ENCODE measurements at regions not wholly inside any gene's neighbourhood (a gene's known extent, or its start where the extent isn't known, plus 50 kb on each side); places are given as distances from the start of the nearest gene placed in this dataset.

DNA sequence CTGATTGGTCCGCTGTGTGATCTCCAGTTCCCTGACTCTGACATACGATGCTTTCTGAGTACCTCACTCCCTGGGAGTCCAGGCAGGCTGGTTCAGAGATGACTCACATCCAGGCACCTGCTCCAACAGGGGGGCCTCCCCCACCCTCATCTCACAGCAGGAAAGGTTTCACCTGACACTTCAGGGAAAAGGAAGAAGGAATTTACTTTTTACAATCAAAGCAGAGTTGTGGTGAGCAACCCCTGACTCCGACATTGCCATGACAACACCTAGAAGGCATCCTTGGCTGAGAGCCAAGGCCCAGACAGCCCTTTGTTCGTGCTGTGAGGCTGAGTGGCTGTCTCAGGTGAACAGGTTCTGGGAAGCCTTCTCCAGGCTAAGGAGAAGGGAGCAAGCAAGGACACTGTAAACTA lies 164.6 kb upstream of the GJB5 start:
- no peak overlapping the region for H3K27ac ChIP-seq
- H3K4me3 ChIP-seq, result no peak overlapping the region
- TF ChIP-seq Cebpa-rat (IDR thresholded peaks at IDR 0.05), result no peak
- H3K4me2 ChIP-seq, result no peak overlapping the region
- no peaks in the 10 kb centered on the region for H3K9me3 ChIP-seq (replicated peaks in 1 of 11)
- no peak overlapping the region for H3K9ac ChIP-seq
- H3K4me1 ChIP-seq, result no peaks in the 10 kb centered on the region; a peak in 1 of 20 replicates
- no peaks in the 10 kb centered on the region for H4K20me1 ChIP-seq
- H3K27me3 ChIP-seq, result no peaks in the 10 kb centered on the region
- H3K36me3 ChIP-seq, result no peaks in the 10 kb centered on the region

DNA sequence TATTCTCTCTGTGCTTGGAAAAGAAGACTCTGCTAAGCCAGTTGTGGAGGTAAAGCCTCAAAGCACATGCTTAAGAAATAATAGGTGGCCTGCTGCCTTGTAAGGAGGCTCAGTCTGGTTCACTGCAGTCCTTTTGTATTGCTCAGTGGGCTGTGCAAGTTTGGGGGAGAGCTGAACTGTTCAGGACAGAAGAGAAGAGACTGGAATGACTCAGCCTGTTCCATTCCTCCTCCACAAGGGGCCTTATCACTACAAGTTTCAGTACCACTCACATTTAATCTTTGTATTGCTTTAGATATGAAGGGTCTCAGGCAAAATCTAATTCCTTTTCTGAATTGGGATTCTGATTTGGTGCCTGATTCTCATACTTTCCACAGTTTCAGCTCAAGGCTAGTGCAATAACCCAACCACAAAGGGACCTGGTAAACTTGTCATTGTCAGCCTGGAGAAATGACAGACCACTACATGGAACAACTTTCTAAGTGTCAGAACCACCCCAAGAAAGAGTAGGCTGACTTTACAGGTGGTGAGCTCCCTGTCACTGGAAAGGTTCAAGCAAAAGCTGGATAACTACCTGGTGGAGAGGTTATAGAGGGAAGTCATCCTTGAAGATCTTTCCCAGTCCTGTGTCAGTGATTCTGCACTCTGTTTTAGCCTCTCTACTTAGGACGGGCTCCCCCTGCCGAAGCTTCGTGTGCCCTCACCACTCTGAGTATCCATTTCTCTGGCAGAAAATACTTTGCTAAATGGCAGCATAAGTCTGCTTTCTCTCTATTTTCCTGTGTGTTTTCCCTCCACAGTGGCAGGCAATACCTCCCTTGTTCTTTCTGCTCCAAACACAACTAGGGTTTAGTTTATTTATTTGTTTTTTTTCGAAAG lies 162.9 kb upstream of the GJB5 start:
- Histone ChIP-seq H3K27ac (no peak overlapping the region), H3K27me3 (no peaks in the 10 kb centered on the region), H3K4me2 (no peak overlapping the region), H4K20me1 (no peaks in the 10 kb centered on the region), H3K36me3 (no peaks in the 10 kb centered on the region), H3K9ac (no peak overlapping the region), H3K4me1 (no peaks in the 10 kb centered on the region; a peak in 1 of 20 replicates), H3K9me3 (replicated peaks in 1 of 11) (no peaks in the 10 kb centered on the region), H3K4me3 (no peak overlapping the region)
- TF ChIP-seq Cebpa-rat (IDR thresholded peaks at IDR 0.05), result no peak

DNA sequence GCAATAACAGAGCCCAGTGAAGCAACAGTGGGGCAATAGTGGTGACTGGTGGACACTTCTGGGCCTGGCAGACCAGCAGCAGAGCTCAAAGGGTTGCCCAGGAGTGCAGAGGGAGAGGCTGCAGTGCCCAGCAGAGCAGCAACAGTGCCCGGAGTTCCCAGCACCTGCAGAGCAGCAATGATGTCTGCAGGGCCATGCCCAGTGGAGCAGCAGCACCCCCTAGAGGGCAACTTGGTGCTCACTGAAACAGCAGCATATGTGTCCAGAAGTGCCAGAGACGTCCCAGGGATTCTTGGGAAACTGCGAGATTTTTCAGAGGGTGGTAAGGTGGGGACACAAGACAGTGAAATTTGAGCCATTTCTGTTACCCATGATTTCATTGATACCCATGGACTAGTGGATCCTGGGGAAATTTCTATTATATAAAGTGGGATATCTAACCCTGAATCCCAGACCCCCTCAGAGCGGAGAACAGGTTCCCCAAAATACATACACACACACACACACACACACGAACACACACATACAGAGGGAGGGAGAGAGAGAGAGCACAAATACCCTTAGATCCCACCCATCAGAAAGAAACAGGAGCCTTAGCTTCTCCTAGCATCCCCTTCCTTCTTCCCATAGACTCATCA lies 156.9 kb upstream of the GJB5 start:
- TF ChIP-seq Cebpa-rat (IDR thresholded peaks at IDR 0.05), result no peak
- H3K27me3 ChIP-seq, result no peaks in the 10 kb centered on the region
- no peak overlapping the region for H3K4me3 ChIP-seq
- H3K36me3 ChIP-seq, result no peaks in the 10 kb centered on the region
- no peak overlapping the region for H3K27ac ChIP-seq
- no peaks in the 10 kb centered on the region; a peak in 1 of 20 replicates for H3K4me1 ChIP-seq
- H4K20me1 ChIP-seq, result no peaks in the 10 kb centered on the region
- no peak overlapping the region for H3K4me2 ChIP-seq
- no peak overlapping the region for H3K9ac ChIP-seq
- H3K9me3 ChIP-seq (replicated peaks in 1 of 11), result no peaks in the 10 kb centered on the region

DNA sequence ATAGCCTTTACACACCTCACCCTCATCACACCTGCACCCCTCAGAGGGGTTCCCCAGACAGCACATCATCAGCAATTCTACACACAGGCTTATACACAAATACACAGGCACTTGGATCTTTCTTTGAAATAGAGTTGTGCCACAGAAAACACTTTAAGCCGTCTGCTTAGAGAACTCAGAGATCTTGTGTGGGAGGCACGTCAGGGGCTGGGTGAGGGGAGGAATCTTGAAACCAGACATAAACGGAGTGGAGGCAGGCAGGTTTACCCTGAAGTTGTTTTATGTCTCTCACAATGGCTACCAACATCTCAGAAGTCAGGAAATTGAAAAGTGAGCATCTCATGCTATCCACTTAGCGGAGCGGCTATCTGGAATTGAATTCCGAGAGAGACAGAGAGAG lies 151.9 kb upstream of the GJB5 start:
- no peaks in the 10 kb centered on the region for H3K9me3 ChIP-seq (replicated peaks in 1 of 11)
- no peaks in the 10 kb centered on the region for H4K20me1 ChIP-seq
- no peak overlapping the region for H3K4me2 ChIP-seq
- no peak overlapping the region for H3K9ac ChIP-seq
- H3K36me3 ChIP-seq, result no peaks in the 10 kb centered on the region
- H3K27me3 ChIP-seq, result no peaks in the 10 kb centered on the region
- no peak overlapping the region for H3K4me3 ChIP-seq
- no peaks in the 10 kb centered on the region for H3K4me1 ChIP-seq
- no peak overlapping the region for H3K27ac ChIP-seq
- TF ChIP-seq Cebpa-rat (IDR thresholded peaks at IDR 0.05), result no peak

DNA sequence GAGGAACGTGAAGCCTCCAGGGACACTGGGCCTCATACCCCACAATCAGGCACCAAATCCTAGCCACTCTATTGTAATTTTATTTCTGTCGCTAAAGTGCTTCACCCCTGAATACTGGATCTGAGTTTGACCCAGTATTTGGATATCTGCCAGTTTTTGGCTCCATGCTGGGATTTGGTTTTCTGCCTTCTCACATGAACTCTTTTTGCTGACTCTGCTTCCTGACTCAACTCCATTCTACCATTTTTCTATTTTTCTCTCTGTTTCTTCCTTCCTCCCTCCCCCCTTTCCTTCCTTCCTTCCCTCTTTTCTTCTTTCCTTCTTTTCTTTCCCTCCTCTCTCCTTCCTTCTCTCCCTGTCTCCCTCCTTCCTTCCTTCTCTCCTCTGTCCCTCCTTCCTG lies 151.3 kb upstream of the GJB5 start:
- no peak overlapping the region for H3K9ac ChIP-seq
- no peaks in the 10 kb centered on the region for H3K36me3 ChIP-seq
- no peaks in the 10 kb centered on the region for H4K20me1 ChIP-seq
- no peaks in the 10 kb centered on the region for H3K4me1 ChIP-seq
- H3K4me3 ChIP-seq, result no peak overlapping the region
- no peaks in the 10 kb centered on the region for H3K9me3 ChIP-seq (replicated peaks in 1 of 11)
- no peak overlapping the region for H3K27ac ChIP-seq
- H3K27me3 ChIP-seq, result no peaks in the 10 kb centered on the region
- peak overlapping the region in 1 of 11 experiments; percentile 7; a peak in 1 of 22 replicates for H3K4me2 ChIP-seq
- TF ChIP-seq Cebpa-rat (IDR thresholded peaks at IDR 0.05), result no peak

DNA sequence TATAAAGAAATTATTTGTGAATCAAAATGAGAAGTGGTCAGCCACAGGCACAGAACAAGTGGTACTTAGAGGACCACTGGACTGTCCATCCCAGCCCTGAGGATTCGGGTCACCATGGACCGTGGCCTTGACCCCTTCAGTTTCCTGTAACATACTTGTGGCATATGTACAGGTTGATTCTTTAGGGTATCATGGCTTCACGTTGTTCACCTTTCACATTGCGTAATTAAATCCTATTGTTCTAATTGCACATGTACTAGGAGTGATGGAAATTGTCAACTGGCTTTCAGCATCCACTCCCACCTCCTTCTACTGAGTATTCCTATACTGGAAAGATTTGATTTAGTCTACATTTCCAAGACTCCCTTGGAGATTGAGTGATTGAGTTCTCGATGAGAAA lies 148.3 kb upstream of the GJB5 start:
- Histone ChIP-seq H3K4me2 (no peak overlapping the region), H3K4me3 (no peak overlapping the region), H3K9me3 (replicated peaks in 1 of 11) (no peaks in the 10 kb centered on the region), H3K27ac (no peak overlapping the region), H3K4me1 (no peaks in the 10 kb centered on the region), H3K27me3 (no peaks in the 10 kb centered on the region), H4K20me1 (no peaks in the 10 kb centered on the region), H3K9ac (no peak overlapping the region), H3K36me3 (no peaks in the 10 kb centered on the region)
- TF ChIP-seq Cebpa-rat (IDR thresholded peaks at IDR 0.05), result peak in 1 of 11 experiments; percentile 59; a peak in 2 of 22 replicates

DNA sequence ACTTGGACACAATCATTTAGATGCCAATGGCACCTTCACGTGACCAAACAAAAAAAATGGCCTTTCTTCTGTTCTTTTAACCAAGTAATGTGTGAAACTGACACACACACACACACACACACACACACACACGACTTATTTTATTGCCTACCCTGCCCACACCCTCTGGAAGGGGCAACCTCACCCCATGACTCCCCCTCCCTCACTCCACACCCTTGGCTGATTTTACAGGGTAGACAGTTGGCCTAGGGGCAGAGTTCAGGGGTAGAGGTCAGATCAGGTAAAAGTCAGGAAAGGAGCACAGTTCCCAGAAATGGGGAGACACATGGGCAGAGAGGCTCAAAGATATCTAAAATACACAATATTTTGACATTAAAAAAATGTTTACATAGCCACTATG lies 144.8 kb upstream of the GJB5 start:
- no peak overlapping the region for H3K9ac ChIP-seq
- no peak overlapping the region for H3K4me2 ChIP-seq
- H4K20me1 ChIP-seq, result no peaks in the 10 kb centered on the region
- H3K27me3 ChIP-seq, result no peaks in the 10 kb centered on the region
- no peak for TF ChIP-seq Cebpa-rat (IDR thresholded peaks at IDR 0.05)
- no peak overlapping the region for H3K27ac ChIP-seq
- no peaks in the 10 kb centered on the region for H3K4me1 ChIP-seq
- H3K9me3 ChIP-seq (replicated peaks in 1 of 11), result no peaks in the 10 kb centered on the region
- no peaks in the 10 kb centered on the region for H3K36me3 ChIP-seq
- no peak overlapping the region for H3K4me3 ChIP-seq

DNA sequence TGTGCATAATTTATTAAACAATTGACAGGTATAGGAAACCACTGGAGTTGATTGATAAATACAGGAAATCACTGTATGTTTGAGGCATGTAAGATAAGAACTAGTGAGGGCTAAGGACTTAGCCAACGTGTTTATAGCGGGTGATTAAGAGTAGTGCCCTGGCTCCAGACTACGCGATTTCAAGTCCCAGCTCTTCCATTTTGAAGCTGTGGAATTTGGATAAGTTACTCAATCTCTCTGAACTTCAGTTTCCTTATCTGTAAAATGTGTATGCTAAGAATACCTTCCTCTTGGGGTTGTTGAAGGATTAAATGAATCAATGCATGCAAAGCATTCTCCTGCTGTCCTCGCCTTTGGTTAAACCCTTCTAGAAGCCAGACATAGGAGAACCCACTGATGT lies 143.3 kb upstream of the GJB5 start:
- Histone ChIP-seq H3K9ac (no peak overlapping the region), H4K20me1 (no peaks in the 10 kb centered on the region), H3K4me1 (no peaks in the 10 kb centered on the region), H3K9me3 (replicated peaks in 1 of 11) (no peaks in the 10 kb centered on the region), H3K4me3 (no peak overlapping the region), H3K36me3 (no peaks in the 10 kb centered on the region), H3K4me2 (no peak overlapping the region), H3K27me3 (no peaks in the 10 kb centered on the region), H3K27ac (no peak overlapping the region)
- TF ChIP-seq Cebpa-rat (IDR thresholded peaks at IDR 0.05), result no peak

DNA sequence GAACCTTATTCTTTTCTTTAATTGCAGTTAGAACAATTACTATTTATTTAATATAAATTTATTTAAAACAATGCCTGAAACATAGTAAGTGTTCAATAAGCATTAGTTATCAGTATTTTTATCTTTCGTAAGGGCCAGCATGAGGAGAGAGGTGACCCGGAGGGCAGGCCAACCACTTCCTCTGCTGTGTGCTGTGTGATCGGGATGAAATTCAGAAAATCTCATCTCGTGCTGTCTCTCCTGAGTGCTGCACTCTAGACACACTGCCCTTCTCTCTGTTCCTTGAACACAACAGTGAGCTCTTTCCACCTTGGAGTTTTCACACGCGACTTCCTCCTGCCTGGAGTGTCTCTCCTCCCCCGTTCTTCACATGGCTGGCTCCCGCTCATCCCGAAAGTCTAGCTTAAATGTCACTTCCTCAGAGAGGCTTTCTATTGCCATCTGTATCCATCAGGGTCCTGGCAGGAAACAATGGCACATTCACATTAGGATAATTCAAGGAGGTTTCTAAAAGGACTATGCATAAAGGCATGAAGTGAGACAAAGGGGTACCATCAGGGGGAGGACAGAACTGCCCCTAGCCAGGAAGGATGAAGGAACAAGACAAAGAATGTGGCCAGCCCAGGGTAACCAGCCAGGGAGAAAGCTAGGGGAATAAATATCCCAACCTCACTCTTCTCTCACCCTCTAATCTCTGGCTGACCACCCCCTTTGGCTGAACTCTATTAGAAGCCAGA lies 142.6 kb upstream of the GJB5 start:
- TF ChIP-seq Cebpa-rat (IDR thresholded peaks at IDR 0.05), result no peak
- Histone ChIP-seq H3K27me3 (no peaks in the 10 kb centered on the region), H3K4me2 (no peak overlapping the region), H3K4me1 (peaks cover 0 to 2% (median 0%) of the 10 kb centered on the region in 10 experiments; a peak in 5 of 20 replicates), H3K36me3 (no peaks in the 10 kb centered on the region), H3K27ac (no peak overlapping the region), H3K9ac (no peak overlapping the region), H3K9me3 (replicated peaks in 1 of 11) (no peaks in the 10 kb centered on the region), H4K20me1 (no peaks in the 10 kb centered on the region), H3K4me3 (no peak overlapping the region)

Measured in BLaER1 treated with 17β-estradiol and CSF1 and Interleukin-3, amounts not matched to agents 10 nM and 100 nM (cell line).